Hepatocyte (in vitro differentiated cells): ENCODE measurements at regions not wholly inside any gene's neighbourhood (a gene's known extent, or its start where the extent isn't known, plus 50 kb on each side); places are given as distances from the start of the nearest gene placed in this dataset.

Experiments used
- DNase-seq: peaks from one replicate; pipeline ENCODE4 v3.0.0-alpha.2; 2016; ENCODE audit warnings: low spot score
- H2AFZ ChIP-seq: fragments of 200-600 bp; sonication (generic); 2 replicates; pipeline ENCODE4 v1.6.0; 2016; ENCODE audit warnings: antibody characterized with exemption, mild to moderate bottlenecking
- H3K27ac ChIP-seq: fragments of 200-600 bp; sonication (generic); 2 replicates; pipeline ENCODE4 v1.5.1; 2016; ENCODE audit warnings: mild to moderate bottlenecking
- H3K27me3 ChIP-seq: fragments of 200-600 bp; sonication (generic); 2 replicates; pipeline ENCODE4 v1.6.1; 2016
- H3K36me3 ChIP-seq: fragments of 200-600 bp; sonication (generic); replicated peaks from 2 replicates; pipeline ENCODE4 v1.5.1; 2016; ENCODE audit warnings: low read depth; ENCODE audit not compliant: insufficient read depth
- H3K4me1 ChIP-seq: fragments of 200-600 bp; sonication (generic); 2 replicates; pipeline ENCODE4 v1.5.1; 2016; ENCODE audit warnings: mild to moderate bottlenecking, moderate library complexity; ENCODE audit not compliant: insufficient read depth
- H3K4me2 ChIP-seq: fragments of 200-600 bp; sonication (generic); 2 replicates; pipeline ENCODE4 v1.6.0; 2016
- H3K4me3 ChIP-seq: fragments of 200-600 bp; sonication (generic); 2 replicates; pipeline ENCODE4 v1.5.1; 2016; ENCODE audit warnings: mild to moderate bottlenecking
- H3K79me2 ChIP-seq: fragments of 200-600 bp; sonication (generic); 2 replicates; pipeline ENCODE4 v1.6.0; 2017; ENCODE audit warnings: mild to moderate bottlenecking
- H3K9me2 ChIP-seq: fragments of 200-600 bp; sonication (generic); replicated peaks from 2 replicates; pipeline ENCODE4 v1.6.0; 2017; ENCODE audit warnings: mild to moderate bottlenecking; ENCODE audit not compliant: insufficient read depth
- H3K9me3 ChIP-seq: fragments of 200-600 bp; sonication (generic); 2 replicates; pipeline ENCODE4 v1.5.1; 2016; ENCODE audit warnings: low read depth, mild to moderate bottlenecking
- H4K20me1 ChIP-seq: fragments of 200-600 bp; sonication (generic); 2 replicates; pipeline ENCODE4 v1.6.0; 2016; ENCODE audit warnings: mild to moderate bottlenecking; ENCODE audit not compliant: insufficient read depth, poor library complexity, severe bottlenecking
- EZH2 ChIP-seq: fragments of 200-600 bp; sonication (generic); IDR thresholded peaks from 2 replicates; pipeline ENCODE4 v1.6.1; 2016; ENCODE audit warnings: antibody characterized with exemption, mild to moderate bottlenecking, borderline replicate concordance
- EZH2phosphoT487 ChIP-seq: fragments of 200-600 bp; sonication (generic); IDR thresholded peaks from one replicate; pipeline ENCODE4 v1.6.1; 2018; ENCODE audit warnings: antibody characterized with exemption, mild to moderate bottlenecking, low read depth, moderate library complexity; ENCODE audit not compliant: unreplicated experiment, severe bottlenecking
- WGBS: methylation state at CpG from one replicate; pipeline ENCODE4 v1.1.6; 2016; ENCODE audit warnings: low lambda C conversion rate; ENCODE audit errors: missing lambda C conversion rate; 5-methylcytosine and 5-hydroxymethylcytosine counted together
- TF ChIP-seq, protein P1 (sequence below): fragments of 200-600 bp; sonication (generic); IDR thresholded peaks from 2 replicates; pipeline ENCODE4 v1.5.1; 2016; ENCODE audit warnings: antibody characterized with exemption, mild to moderate bottlenecking; ENCODE audit not compliant: poor library complexity

DNA sequence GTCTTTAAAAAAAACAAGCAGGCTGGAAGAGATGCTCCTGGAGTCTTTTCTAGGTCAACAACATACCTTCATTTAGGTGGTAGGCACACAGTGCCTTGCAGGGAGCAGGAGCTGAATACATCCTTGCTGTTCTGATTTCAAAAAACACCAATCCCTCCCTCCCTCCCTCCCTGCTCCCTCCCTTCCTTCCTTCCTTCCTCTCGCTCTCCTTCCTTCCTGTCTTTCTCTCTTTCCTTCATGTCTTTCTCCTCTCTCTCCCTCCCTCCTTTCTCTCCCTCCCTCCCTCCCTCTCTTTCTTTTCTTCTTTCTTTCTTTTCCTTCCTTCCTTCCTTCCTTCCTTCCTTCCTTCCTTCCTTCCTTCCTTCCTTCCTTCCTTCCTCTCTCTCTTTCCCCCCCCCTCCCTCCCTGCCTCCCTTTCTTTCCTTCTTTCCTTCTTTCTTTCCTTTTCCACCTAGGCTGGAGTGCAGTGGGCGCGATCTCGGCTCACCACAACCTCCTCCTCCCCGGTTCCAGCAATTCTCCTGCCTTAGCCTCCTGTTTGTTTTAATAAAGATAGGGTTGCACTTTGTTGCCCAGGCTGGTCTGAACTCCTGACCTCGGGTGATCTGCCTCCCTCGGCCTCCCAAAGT, 245.1 kb downstream of the MIAT start:
- DNase-seq = no peak
- peaks cover 10% of the 10 kb centered on the region for H3K4me1 ChIP-seq
- WGBS = 12% methylated on average over 6 of the region's 7 CpGs
- peaks cover 44% of the 10 kb centered on the region for H3K27me3 ChIP-seq
- H3K4me2 ChIP-seq = peak overlapping the region; percentile 77
- H3K9me3 ChIP-seq = no peaks in the 10 kb centered on the region
- no peaks in the 10 kb centered on the region for H3K79me2 ChIP-seq
- no peak overlapping the region for H3K4me3 ChIP-seq
- no peaks in the 10 kb centered on the region for H4K20me1 ChIP-seq
- TF ChIP-seq EZH2 = no peak
- no peak for TF ChIP-seq EZH2phosphoT487
- TF ChIP-seq, protein P1, sequence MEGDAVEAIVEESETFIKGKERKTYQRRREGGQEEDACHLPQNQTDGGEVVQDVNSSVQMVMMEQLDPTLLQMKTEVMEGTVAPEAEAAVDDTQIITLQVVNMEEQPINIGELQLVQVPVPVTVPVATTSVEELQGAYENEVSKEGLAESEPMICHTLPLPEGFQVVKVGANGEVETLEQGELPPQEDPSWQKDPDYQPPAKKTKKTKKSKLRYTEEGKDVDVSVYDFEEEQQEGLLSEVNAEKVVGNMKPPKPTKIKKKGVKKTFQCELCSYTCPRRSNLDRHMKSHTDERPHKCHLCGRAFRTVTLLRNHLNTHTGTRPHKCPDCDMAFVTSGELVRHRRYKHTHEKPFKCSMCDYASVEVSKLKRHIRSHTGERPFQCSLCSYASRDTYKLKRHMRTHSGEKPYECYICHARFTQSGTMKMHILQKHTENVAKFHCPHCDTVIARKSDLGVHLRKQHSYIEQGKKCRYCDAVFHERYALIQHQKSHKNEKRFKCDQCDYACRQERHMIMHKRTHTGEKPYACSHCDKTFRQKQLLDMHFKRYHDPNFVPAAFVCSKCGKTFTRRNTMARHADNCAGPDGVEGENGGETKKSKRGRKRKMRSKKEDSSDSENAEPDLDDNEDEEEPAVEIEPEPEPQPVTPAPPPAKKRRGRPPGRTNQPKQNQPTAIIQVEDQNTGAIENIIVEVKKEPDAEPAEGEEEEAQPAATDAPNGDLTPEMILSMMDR = no peak
- no peak overlapping the region for H3K27ac ChIP-seq
- peak overlapping the region; percentile 12 for H2AFZ ChIP-seq
- H3K36me3 ChIP-seq = no peaks in the 10 kb centered on the region
- no peaks in the 10 kb centered on the region for H3K9me2 ChIP-seq

DNA sequence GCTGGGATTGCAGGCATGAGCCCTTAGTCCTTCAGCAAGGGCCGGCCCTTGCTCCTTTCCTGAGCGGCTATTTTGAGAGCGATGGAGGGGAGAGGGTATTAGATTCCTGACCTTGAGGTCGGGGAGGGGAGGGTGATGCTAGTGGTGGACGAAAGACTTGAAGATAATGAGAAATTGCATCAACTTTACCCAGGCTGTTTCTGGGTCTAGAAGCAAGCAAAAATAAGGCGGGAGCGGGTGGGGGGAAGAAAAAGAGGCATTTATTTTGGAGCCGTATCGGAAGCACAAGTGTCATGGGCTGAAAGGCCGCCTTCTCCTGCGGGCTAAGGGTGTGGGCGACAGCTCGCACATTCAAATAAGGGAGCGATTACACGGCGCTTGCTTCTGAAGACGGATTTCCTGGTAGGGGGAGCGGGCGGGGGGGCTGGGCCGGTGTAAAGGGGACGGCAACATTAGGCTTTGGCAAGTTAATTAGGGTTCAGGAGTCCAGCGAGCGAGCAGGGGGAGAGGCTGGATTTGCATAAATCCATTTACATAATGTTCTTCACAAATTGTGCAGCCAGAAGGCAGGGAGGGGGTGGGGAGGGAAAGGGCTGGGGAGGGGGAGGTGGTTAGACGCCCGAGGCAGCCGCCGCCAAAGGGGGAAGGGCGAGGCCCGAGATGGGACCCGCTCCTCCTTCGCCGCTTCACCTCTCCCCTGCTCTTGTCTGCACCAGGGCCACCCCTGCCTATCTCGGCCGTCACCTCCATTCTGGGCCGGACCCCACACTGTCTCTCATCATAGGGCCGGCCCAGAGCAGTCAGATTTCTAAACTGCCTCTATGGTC, 245.9 kb downstream of the MIAT start:
- WGBS = 5% methylated on average over 21 of the region's 36 CpGs
- TF ChIP-seq EZH2 (no peak), EZH2phosphoT487 (no peak)
- TF ChIP-seq, protein P1 = no peak
- peak; percentile 46 for DNase-seq
- H2AFZ ChIP-seq = peak overlapping the region; percentile 12
- no peaks in the 10 kb centered on the region for H3K9me2 ChIP-seq
- no peaks in the 10 kb centered on the region for H3K79me2 ChIP-seq
- H3K9me3 ChIP-seq = no peaks in the 10 kb centered on the region
- peak overlapping the region; percentile 77 for H3K4me2 ChIP-seq
- no peak overlapping the region for H3K4me3 ChIP-seq
- H3K27ac ChIP-seq = no peak overlapping the region
- peaks cover 10% of the 10 kb centered on the region for H3K4me1 ChIP-seq
- H4K20me1 ChIP-seq = no peaks in the 10 kb centered on the region
- H3K36me3 ChIP-seq = no peaks in the 10 kb centered on the region
- H3K27me3 ChIP-seq = peaks cover 44% of the 10 kb centered on the region

DNA sequence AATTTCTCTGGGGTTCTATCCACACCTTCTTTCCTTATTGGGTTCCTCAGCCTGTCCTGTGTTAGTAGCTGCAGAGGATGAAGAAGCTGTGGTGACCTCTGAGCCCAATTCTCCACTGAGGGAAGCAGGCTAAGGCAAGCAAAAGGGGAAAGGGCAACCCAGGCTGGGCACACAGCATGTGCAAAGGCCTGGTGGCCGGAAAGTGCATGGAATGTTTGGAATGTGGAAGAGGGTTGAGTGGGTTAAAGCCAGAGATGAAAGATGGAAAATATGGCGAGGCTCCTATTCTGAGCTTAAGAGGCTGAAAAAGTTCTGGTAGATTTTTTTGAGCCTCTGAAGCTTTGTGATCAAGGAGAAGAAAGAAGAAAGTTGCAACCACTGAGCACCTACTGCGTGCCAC, 247.1 kb downstream of the MIAT start:
- no peak overlapping the region for H3K4me2 ChIP-seq
- H3K27ac ChIP-seq = no peak overlapping the region
- no peaks in the 10 kb centered on the region for H3K36me3 ChIP-seq
- peaks cover 10% of the 10 kb centered on the region for H3K4me1 ChIP-seq
- no peak overlapping the region for H2AFZ ChIP-seq
- H4K20me1 ChIP-seq = no peaks in the 10 kb centered on the region
- TF ChIP-seq, protein P1 = no peak
- TF ChIP-seq EZH2phosphoT487 (no peak), EZH2 (no peak)
- 45% methylated on average over 3 of the region's 3 CpGs for WGBS
- no peaks in the 10 kb centered on the region for H3K9me2 ChIP-seq
- H3K4me3 ChIP-seq = no peak overlapping the region
- no peaks in the 10 kb centered on the region for H3K79me2 ChIP-seq
- no peaks in the 10 kb centered on the region for H3K9me3 ChIP-seq
- H3K27me3 ChIP-seq = peaks cover 44% of the 10 kb centered on the region
- no peak for DNase-seq
